WI38 (cell line): ENCODE measurements at regions not wholly inside any gene's neighbourhood (a gene's known extent, or its start where the extent isn't known, plus 50 kb on each side); places are given as distances from the start of the nearest gene placed in this dataset.
"Not testable (repeated sequence)": the region's sequence is repeated elsewhere in the genome, so short reads cannot be mapped to it uniquely, and the experiment has no call there.

Source experiments
- H3K4me3 ChIP-seq: 2 replicates; pipeline ENCODE4 v1.5.1; 2011; ENCODE audit warnings: low read depth, mild to moderate bottlenecking, control low read depth, low read length
- TF ChIP-seq, protein P1 (sequence below): IDR thresholded peaks from 2 replicates; pipeline ENCODE4 v1.5.1; 2012; ENCODE audit warnings: low read depth, mild to moderate bottlenecking, control low read depth, low read length

DNA sequence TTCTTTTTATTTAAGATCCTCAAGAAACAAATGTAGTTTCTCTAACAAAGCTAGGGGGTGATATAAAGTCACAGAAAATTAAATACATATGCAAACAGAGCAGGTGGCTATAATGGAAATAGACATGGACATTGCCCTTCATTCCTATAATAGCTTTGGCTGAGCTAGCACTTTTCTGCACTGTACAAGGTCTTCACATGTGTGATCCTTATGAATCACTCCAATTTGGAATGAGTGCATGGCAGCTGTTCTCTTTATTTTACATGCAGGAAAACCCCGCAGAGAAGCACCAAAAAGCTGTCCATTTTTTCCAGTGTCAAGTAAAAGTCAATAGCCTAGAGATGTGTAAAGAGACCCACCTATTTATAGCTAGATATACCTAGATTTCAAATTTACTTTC, 747.4 kb upstream of the SLC8A1 start:
- no peak overlapping the region for H3K4me3 ChIP-seq
- TF ChIP-seq, protein P1, sequence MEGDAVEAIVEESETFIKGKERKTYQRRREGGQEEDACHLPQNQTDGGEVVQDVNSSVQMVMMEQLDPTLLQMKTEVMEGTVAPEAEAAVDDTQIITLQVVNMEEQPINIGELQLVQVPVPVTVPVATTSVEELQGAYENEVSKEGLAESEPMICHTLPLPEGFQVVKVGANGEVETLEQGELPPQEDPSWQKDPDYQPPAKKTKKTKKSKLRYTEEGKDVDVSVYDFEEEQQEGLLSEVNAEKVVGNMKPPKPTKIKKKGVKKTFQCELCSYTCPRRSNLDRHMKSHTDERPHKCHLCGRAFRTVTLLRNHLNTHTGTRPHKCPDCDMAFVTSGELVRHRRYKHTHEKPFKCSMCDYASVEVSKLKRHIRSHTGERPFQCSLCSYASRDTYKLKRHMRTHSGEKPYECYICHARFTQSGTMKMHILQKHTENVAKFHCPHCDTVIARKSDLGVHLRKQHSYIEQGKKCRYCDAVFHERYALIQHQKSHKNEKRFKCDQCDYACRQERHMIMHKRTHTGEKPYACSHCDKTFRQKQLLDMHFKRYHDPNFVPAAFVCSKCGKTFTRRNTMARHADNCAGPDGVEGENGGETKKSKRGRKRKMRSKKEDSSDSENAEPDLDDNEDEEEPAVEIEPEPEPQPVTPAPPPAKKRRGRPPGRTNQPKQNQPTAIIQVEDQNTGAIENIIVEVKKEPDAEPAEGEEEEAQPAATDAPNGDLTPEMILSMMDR: no peak

DNA sequence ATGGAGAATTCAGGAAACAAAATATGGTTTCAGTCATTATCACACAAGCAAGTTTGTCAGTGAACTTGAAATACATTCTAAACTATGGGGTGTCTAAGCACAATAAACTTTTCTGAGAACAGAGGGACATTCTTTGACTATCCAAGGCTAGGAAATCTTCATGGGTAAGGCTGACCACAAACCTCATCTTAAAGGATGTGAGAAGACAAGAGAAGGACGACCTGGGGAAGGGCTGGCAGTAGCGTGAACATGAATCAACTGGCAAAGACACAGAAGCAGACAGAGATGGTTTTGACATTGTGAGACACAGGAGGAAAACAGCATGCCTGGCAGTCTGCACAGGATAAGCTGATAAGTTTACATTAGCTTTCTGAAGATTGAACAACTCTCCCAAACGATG, 752.4 kb upstream of the SLC8A1 start:
- TF ChIP-seq, protein P1: no peak
- H3K4me3 ChIP-seq: no peak overlapping the region

DNA sequence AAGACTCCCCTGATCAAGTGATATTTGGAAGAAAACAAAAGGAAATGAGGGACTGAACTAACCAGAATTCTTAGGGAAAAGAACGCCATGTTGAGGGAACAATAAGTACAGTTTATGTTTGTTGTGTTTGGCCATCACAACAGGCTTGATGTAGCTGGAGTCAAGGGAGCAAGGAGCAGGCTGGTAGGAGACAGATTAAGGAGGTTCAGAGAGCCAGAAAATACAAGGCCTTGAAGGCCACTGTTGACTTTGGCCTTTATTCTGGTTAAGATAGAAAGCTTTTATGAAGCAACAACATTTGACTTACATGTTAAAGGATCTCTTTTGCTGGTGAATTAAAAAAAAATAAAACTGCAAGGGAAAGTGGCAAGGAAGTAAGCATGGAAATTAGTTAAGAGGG, 754.1 kb upstream of the SLC8A1 start:
- TF ChIP-seq, protein P1: no peak
- no peak overlapping the region for H3K4me3 ChIP-seq

DNA sequence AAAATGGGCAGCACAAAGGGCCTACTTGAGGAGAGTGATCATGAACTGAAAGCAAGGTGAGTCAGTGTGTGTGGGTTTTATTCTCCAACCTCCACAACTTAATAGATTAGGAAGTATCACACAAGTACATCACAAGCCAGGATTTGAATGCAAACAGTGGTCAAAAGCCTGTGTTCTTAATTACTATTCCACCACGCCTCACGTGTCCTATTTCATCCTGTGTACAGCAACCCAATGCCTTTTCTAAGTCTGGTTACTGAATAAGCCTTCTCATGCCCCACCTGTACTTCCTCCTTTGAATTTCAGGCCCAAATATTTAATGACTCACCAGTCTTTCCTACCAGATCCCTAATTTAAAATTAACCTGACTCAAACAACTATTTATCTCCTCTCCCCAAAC, 755.7 kb upstream of the SLC8A1 start:
- H3K4me3 ChIP-seq: no peak overlapping the region
- TF ChIP-seq, protein P1: no peak

DNA sequence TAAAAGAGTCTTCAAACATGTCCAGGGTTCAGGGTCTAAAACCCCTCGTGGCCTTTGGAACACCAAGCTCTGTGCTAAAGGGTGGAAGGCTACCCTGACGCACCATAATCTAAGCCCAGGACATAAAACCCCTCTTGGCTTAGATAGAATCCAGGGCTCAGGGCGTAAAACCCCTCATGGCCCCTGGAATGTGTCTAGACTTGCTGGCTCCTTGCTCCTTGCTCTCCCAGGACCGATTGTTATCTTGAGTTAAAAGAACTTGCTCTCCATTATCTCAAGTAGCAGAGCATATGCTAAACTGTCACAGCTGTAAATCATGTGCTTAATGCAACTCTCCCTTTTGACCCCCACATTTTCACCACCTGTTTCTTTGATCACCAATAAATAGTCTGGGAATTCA, 758.1 kb upstream of the SLC8A1 start:
- not testable (repeated sequence) for H3K4me3 ChIP-seq

DNA sequence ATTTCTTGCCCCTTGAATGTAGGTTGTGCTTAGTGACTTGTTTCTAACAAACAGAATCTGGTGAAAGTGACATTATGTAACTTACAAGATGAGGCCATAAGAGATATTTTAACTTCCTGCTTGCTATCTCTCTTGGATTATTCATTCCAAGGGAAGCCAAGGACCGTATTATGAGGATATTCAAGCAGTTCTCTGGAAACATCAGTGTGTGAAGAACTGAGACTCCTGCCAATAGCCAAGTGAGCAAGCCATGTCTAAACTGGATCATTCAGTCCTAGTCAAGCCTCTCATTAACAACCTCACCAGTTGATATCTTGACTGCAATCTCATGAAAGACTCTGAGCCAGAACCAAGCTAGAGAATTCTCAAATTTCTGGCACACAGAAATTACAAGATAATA, 765.1 kb upstream of the SLC8A1 start:
- TF ChIP-seq, protein P1: no peak
- no peak overlapping the region for H3K4me3 ChIP-seq

DNA sequence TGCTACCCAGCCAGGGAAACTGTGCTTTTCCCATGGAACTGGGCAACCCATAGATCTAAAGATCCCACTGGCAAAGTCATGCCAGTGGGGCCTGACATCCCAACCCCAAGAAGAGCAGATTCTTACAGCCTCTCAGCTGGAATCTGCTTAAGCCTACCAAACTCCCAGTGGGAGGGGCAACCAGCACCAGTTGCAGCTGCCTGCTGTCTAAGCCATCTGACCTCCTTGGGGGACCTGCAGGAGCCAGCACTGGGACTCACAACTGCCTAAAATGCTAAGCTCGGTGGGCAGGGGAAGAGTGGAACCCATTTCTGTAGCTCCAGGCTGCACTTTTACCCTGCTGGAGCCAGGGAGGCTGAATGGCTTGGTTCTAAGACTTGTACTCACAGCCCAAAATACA, 770.7 kb upstream of the SLC8A1 start:
- TF ChIP-seq, protein P1: no peak
- H3K4me3 ChIP-seq: no peak overlapping the region

DNA sequence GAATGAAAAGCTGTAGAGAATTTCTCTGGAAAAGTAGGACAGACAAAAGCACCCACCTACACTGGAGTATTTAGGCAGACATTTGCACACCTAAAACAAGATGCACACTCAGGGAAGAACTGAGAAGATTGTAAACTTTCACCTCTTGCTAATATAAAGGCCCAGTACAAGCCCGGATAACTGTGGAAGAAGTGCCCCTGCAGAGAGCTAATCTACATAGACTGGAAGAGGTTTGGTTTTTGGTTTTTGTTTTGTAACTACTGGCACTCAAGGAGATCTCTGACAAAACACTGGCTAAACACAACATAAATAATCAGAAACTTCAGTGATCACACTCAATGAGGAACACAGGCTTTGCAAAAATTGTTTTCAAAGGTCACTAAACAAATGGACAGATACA, 782.2 kb upstream of the SLC8A1 start:
- no peak overlapping the region for H3K4me3 ChIP-seq
- TF ChIP-seq, protein P1: no peak
